ENCODE measurements at regions not wholly inside any gene's neighbourhood (a gene's known extent, or its start where the extent isn't known, plus 50 kb on each side); places are given as distances from the start of the nearest gene placed in this dataset.

DNA sequence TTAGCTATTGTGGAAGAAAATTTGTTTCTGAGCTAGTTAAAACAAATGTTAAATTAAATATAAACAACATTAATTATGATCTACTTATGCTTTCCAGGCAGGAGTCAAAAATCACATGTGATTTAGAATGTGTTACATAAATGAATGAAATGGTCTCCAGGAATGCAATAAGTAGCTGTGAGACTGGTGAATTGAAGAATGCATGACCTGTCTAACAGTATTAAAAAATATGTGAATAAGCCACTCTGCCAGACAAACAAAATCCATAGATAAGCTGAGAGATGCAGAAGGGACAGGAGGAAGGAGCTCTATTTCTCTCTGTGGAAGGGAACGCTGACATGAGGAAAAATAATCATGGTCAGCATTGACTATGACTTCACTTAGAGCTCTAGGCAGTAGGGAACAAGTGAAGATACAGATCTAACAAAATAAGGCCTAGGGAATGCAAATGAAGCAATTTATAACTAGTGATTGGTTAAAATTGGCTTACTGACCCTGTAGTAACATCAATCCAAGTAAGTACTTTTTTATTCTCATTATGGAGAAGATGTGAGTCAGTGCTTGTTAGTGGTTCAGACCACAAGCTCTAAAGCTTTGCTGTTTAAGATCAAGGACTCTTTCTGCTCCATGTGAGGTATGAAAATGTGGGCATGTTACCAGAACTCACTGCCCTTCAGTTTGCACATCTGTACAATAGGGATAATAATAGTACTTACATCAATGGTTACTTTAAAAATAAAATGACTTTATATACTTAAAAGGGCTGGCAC, 432.6 kb downstream of the MMUT start:
- H3K4me2 ChIP-seq (ENCODE audit: low read length): no peak overlapping the region
- no peaks in the 10 kb centered on the region for H3K79me2 ChIP-seq (ENCODE audit: insufficient read depth, low read length)
- no peaks in the 10 kb centered on the region for H3K4me1 ChIP-seq (ENCODE audit: control insufficient read depth in 1 of 2, insufficient read depth in 2 of 2, low read length in 2 of 2)
- no peaks in the 10 kb centered on the region for H3K9me3 ChIP-seq (ENCODE audit: control insufficient read depth in 1 of 2, insufficient read depth in 1 of 2, low read depth in 1 of 2, low read length in 2 of 2)
- POLR2A ChIA-PET: no interaction called here
- RAD21 ChIA-PET (ENCODE audit: low non-redundant PET in 1 of 2, low total read pairs in 2 of 2, uncharacterized antibody in 2 of 2, unreplicated experiment in 2 of 2): no interaction called here
- ATAC-seq: no peak
- no peaks in the 10 kb centered on the region for H3K9me2 ChIP-seq (ENCODE audit: insufficient read depth)
- intact Hi-C loops (cut with micrococcal nuclease): no loop called here
- CTCF ChIA-PET: no interaction called here
- H3K27ac ChIP-seq (ENCODE audit: low read depth, low read length): no peak overlapping the region
- no TSS peak for BruUV-seq (replicated peaks)
- H3K27me3 ChIP-seq (ENCODE audit: insufficient read depth, low read length): no peaks in the 10 kb centered on the region
- no peak overlapping the region for H3K4me3 ChIP-seq (replicated peaks in 1 of 2; ENCODE audit: low read depth in 1 of 2, low read length in 2 of 2)
- H2AFZ ChIP-seq (ENCODE audit: low read depth, low read length, poor library complexity, severe bottlenecking): no peak overlapping the region
- TF ChIP-seq, protein P1, sequence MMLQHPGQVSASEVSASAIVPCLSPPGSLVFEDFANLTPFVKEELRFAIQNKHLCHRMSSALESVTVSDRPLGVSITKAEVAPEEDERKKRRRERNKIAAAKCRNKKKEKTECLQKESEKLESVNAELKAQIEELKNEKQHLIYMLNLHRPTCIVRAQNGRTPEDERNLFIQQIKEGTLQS (IDR thresholded peaks at IDR 0.05): no peak
- TF ChIP-seq CEBPB (IDR thresholded peaks at IDR 0.05; ENCODE audit: low read depth) (no peak), POLR2A (IDR thresholded peaks at IDR 0.05; ENCODE audit: borderline replicate concordance, extremely low read depth, insufficient read depth, insufficient read length) (no peak), ZFX (IDR thresholded peaks at IDR 0.05) (no peak), FOSL1 (IDR thresholded peaks at IDR 0.05; ENCODE audit: low read depth) (no peak), EGR1 (IDR thresholded peaks at IDR 0.05; ENCODE audit: low read depth) (no peak), SP1 (IDR thresholded peaks at IDR 0.05; ENCODE audit: low read depth) (no peak), JUND (IDR thresholded peaks at IDR 0.05) (no peak), EZH2 (IDR thresholded peaks at IDR 0.05) (no peak)
- no peaks in the 10 kb centered on the region for H3K36me3 ChIP-seq (ENCODE audit: control insufficient read depth in 1 of 2, insufficient read depth in 2 of 2, low read length in 2 of 2)
- H3K9ac ChIP-seq (ENCODE audit: low read length): no peak overlapping the region
- H4K20me1 ChIP-seq (ENCODE audit: insufficient read depth): no peaks in the 10 kb centered on the region
- DNase-seq (ENCODE audit: low read depth, low spot score): no peak

- no TSS peak for BruUV-seq (replicated peaks)
- POLR2A ChIA-PET: no interaction called here
- H3K79me2 ChIP-seq (ENCODE audit: insufficient read depth, low read length): no peaks in the 10 kb centered on the region
- TF ChIP-seq EZH2 (IDR thresholded peaks at IDR 0.05) (no peak), JUND (IDR thresholded peaks at IDR 0.05) (no peak), CTCF (IDR thresholded peaks at IDR 0.05 in 2 of 3, conservative IDR thresholded peaks at IDR 0.05 in 1 of 3; ENCODE audit: borderline replicate concordance in 1 of 3, insufficient read depth in 1 of 3, low read depth in 2 of 3, low read length in 2 of 3) (no peak), POLR2AphosphoS5 (IDR thresholded peaks at IDR 0.05; ENCODE audit: low read depth, low read length) (no peak), POLR2A (IDR thresholded peaks at IDR 0.05; ENCODE audit: borderline replicate concordance, extremely low read depth, insufficient read depth, insufficient read length) (no peak), EZH2phosphoT487 (IDR thresholded peaks at IDR 0.05; ENCODE audit: borderline replicate concordance) (no peak), YY1 (IDR thresholded peaks at IDR 0.05; ENCODE audit: extremely low read depth, insufficient replicate concordance, low read depth, low read length) (no peak), SIN3A (IDR thresholded peaks at IDR 0.05; ENCODE audit: low read depth) (no peak), ZNF274 (IDR thresholded peaks at IDR 0.05; ENCODE audit: low read depth, low read length) (no peak), RAD21 (IDR thresholded peaks at IDR 0.05; ENCODE audit: low read depth) (no peak), ELF1 (IDR thresholded peaks at IDR 0.05; ENCODE audit: borderline replicate concordance, low read depth) (no peak), TCF7L2 (IDR thresholded peaks at IDR 0.05; ENCODE audit: borderline replicate concordance, extremely low read depth, insufficient read depth, insufficient read length) (no peak)
- TF ChIP-seq, protein P1 (IDR thresholded peaks at IDR 0.05): no peak
These were observed 435.4 kb downstream of the MMUT start for GRCh38 chr6:49027644-49028043.

More at GRCh38 chr6:49027644-49028043, 435.4 kb downstream of the MMUT start:
- no peaks in the 10 kb centered on the region for H4K20me1 ChIP-seq (ENCODE audit: insufficient read depth)
- DNase-seq (ENCODE audit: low read depth, low spot score): no peak
- no peak overlapping the region for H3K4me2 ChIP-seq (ENCODE audit: low read length)
- H3K36me3 ChIP-seq (ENCODE audit: control insufficient read depth in 1 of 2, insufficient read depth in 2 of 2, low read length in 2 of 2): no peaks in the 10 kb centered on the region
- H3K4me3 ChIP-seq (replicated peaks in 1 of 2; ENCODE audit: low read depth in 1 of 2, low read length in 2 of 2): no peak overlapping the region
- no peak overlapping the region for H3K27ac ChIP-seq (ENCODE audit: low read depth, low read length)
- no peak overlapping the region for H3K9ac ChIP-seq (ENCODE audit: low read length)
- no peak overlapping the region for H2AFZ ChIP-seq (ENCODE audit: low read depth, low read length, poor library complexity, severe bottlenecking)
- no peak for ATAC-seq
- intact Hi-C loops (cut with micrococcal nuclease): no loop called here
- no peaks in the 10 kb centered on the region for H3K9me3 ChIP-seq (ENCODE audit: control insufficient read depth in 1 of 2, insufficient read depth in 1 of 2, low read depth in 1 of 2, low read length in 2 of 2)
- ChIA-PET CTCF (no interaction called here), RAD21 (ENCODE audit: low non-redundant PET in 1 of 2, low total read pairs in 2 of 2, uncharacterized antibody in 2 of 2, unreplicated experiment in 2 of 2) (no interaction called here)
- no peaks in the 10 kb centered on the region for H3K9me2 ChIP-seq (ENCODE audit: insufficient read depth)
- no peaks in the 10 kb centered on the region for H3K27me3 ChIP-seq (ENCODE audit: insufficient read depth, low read length)
- no peaks in the 10 kb centered on the region for H3K4me1 ChIP-seq (ENCODE audit: control insufficient read depth in 1 of 2, insufficient read depth in 2 of 2, low read length in 2 of 2)
